C4-2B (cell line): ENCODE measurements at regions not wholly inside any gene's neighbourhood (a gene's known extent, or its start where the extent isn't known, plus 50 kb on each side); places are given as distances from the start of the nearest gene placed in this dataset.

Experiments used
- H3K27ac ChIP-seq: fragments of 450-650 bp; 2 replicates; pipeline ENCODE4 v1.5.1; 2017
- ZFX ChIP-seq: fragments of 450-650 bp; IDR thresholded peaks from 2 replicates; pipeline ENCODE4 v1.6.1; 2017
- TF ChIP-seq, protein P1 (sequence below): fragments of 450-650 bp; conservative IDR thresholded peaks from 2 replicates; pipeline ENCODE4 v1.5.1; 2017; ENCODE audit warnings: mild to moderate bottlenecking

DNA sequence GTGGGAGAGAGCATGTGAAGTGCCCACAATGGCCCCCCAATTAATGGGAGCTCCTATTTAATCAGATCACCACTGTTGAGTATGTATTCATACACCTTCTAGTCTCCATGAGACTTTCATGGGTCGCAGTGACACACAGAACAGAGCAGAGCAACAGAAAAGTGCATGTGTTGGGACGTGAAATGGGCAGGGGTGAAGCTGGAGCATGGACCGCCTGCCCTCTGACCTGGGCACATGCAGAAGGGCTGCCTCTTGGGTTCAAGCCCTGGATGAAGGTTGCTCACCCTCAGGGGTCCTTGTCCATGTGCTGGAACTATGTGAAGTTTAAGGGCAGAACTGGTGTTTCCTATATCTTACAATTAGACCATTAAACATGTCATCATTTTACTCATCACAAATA lies 106.0 kb upstream of the PHACTR3 start:
- H3K27ac ChIP-seq: no peak overlapping the region
- no peak for TF ChIP-seq ZFX
- TF ChIP-seq, protein P1, sequence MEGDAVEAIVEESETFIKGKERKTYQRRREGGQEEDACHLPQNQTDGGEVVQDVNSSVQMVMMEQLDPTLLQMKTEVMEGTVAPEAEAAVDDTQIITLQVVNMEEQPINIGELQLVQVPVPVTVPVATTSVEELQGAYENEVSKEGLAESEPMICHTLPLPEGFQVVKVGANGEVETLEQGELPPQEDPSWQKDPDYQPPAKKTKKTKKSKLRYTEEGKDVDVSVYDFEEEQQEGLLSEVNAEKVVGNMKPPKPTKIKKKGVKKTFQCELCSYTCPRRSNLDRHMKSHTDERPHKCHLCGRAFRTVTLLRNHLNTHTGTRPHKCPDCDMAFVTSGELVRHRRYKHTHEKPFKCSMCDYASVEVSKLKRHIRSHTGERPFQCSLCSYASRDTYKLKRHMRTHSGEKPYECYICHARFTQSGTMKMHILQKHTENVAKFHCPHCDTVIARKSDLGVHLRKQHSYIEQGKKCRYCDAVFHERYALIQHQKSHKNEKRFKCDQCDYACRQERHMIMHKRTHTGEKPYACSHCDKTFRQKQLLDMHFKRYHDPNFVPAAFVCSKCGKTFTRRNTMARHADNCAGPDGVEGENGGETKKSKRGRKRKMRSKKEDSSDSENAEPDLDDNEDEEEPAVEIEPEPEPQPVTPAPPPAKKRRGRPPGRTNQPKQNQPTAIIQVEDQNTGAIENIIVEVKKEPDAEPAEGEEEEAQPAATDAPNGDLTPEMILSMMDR: no peak

DNA sequence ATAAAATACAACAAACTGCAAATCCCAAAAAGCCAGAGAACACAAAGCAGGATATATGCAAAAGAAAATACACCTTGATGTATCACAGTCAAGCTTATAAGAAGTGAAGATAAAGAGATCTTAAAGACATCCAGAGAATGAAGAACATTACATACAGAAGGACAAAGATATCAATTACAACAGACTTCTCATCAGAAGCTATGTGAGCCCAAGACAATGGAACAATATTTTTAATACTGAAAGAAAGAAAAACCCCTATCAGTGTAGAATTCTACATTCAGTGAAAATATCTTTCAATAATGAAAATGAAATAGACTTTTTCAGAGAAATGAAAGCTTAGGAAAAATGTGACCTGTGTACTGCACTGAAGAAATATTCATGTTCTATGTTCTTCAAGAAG lies 104.5 kb upstream of the PHACTR3 start:
- no peak overlapping the region for H3K27ac ChIP-seq
- TF ChIP-seq, protein P1: no peak
- no peak for TF ChIP-seq ZFX

DNA sequence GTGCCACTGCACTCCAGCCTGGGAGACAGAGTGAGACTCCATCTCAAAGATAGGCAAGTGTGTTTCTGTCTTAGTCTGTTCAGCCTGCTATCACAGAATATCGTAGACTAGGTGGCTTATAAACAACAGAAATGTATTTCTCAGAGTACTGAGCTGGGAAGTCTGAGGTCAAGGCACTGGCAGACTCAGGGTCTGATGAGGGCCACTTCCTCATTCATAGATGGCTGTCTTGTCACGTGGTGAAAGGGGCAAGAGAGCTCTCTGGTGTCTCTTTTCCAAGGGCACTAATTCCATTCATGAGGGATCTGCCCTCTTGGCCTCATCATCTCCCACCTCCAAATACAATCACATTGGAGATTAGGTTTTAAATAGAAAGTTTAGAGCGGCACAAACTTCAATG lies 95.6 kb upstream of the PHACTR3 start:
- TF ChIP-seq, protein P1: no peak
- no peak for TF ChIP-seq ZFX

DNA sequence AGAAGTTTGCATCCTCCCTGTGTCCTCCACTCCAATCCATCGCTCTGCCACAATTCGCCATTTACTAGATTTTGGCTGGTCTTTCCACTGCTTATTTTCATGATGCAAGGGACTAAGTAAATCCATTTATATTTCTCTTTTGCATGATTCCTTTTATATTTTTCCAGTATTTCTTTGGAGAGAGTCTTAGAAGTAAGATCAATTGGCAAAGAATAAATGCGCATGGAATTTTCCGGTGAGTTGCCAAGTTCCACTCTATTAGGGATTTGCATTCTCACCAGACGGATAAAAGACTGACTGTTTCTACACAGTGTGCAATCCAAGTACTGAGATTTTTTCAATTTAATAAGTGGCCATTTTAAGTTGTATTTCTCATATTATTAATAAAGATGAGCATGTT lies 91.7 kb upstream of the PHACTR3 start:
- TF ChIP-seq, protein P1: no peak
- no peak for TF ChIP-seq ZFX
- no peak overlapping the region for H3K27ac ChIP-seq

More for the DNA sequence above, 95.6 kb upstream of the PHACTR3 start:
- H3K27ac ChIP-seq: no peak overlapping the region

DNA sequence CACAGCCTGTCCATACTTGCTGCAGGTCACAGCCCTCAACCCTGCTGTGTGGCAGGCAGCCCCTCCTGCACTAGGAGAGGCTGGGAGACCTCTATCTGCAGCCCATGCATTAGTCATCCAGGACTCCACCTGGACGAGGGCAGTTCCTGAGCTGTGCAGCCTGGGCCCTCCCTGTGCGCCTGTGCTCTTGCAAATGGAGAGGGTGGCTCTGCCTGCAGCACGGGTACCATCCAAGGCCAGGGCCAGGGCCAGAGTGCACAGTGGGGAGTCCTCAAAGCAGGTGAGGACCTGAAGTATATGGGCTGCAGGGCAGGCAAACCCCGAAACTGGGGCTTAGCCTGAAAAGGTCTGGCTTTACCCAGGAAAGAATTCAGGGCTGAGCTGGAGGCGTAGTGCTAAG lies 89.8 kb upstream of the PHACTR3 start:
- no peak for TF ChIP-seq ZFX
- TF ChIP-seq, protein P1: no peak
- no peak overlapping the region for H3K27ac ChIP-seq

DNA sequence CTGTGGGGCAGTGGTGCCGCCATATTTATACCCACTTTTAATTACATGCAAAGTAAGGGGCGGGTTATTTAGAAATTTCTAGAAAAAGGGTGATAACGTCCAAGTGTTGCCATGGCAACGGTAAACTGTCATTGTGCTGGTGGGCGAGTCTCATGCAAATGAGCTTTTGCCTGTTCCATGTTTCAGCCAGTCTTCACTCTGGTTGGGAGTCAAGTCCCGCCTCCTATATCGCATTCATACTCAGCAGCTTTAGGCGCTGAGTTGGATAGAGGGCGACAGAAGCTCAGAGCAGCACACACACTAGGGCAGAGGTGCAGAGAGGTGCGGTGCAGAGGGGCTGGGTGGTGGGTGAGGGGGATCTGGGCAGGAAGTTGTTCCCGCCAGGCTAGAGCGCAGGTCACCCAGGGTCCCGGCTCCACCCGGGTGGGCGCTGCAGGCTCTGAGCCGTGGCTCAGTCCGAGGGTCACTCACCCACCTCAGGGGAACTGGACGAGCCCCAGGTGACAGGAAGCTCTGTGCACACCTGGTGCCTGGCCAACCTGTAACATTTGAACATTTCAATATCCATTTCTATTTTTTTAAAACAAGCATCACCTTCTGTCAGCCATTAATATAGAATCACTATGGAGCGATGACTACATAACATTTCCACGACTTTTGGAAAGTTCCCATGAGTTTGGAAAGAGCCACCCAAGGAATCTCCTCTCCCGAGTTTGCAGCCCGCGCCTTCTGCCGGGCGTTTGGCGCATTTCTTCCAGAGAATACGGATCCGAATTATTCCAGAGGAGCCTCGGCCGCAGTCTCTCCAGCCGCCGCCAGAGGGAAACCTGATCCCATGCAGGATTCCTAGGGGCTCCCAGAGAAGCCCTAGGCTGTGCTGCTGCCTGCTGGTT lies 89.1 kb upstream of the PHACTR3 start:
- TF ChIP-seq, protein P1: peak; percentile 97
- TF ChIP-seq ZFX: no peak
- H3K27ac ChIP-seq: no peak overlapping the region

DNA sequence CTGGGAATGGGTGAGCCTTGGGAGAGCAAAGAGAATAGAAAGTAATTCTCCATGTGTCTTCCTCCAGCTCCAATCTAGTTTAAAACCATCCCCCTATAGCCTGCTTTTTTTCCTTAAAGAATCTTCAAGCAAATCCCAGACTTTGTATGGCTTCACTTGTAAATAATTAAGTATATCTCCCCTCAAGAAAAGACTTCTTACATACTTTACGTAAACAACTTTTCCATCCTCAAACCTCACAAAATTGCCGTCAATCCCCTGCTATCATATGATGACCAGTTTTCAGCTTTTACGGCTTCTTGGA lies 88.5 kb upstream of the PHACTR3 start:
- TF ChIP-seq ZFX: no peak
- TF ChIP-seq, protein P1: peak; percentile 5
- H3K27ac ChIP-seq: no peak overlapping the region
